SU-DHL-6 (cell line): ENCODE measurements at regions not wholly inside any gene's neighbourhood (a gene's known extent, or its start where the extent isn't known, plus 50 kb on each side); places are given as distances from the start of the nearest gene placed in this dataset.

Experiments
- H2AFZ ChIP-seq: fragments of 200-600 bp; sonication (generic); 2 replicates; pipeline ENCODE4 v1.6.1; 2014; ENCODE audit warnings: low read depth, mild to moderate bottlenecking, moderate library complexity, mixed read lengths, antibody characterized with exemption, low read length; ENCODE audit not compliant: severe bottlenecking
- H3F3A ChIP-seq: fragments of 200-600 bp; shearing (Covaris generic); 2 replicates; pipeline ENCODE4 v1.6.0; 2016; ENCODE audit warnings: antibody characterized with exemption, mild to moderate bottlenecking; ENCODE audit not compliant: insufficient read depth
- H3K27ac ChIP-seq: fragments of 200-600 bp; sonication (generic); 2 replicates; pipeline ENCODE4 v1.5.1; 2016; ENCODE audit warnings: low read depth, mild to moderate bottlenecking, low read length, moderate library complexity, mixed read lengths
- H3K27me3 ChIP-seq: fragments of 200-600 bp; sonication (generic), shearing (Covaris generic); 2 replicates; pipeline ENCODE4 v1.6.0; 2014; ENCODE audit warnings: mild to moderate bottlenecking, low read length
- H3K36me3 ChIP-seq: fragments of 200-600 bp; sonication (generic); 2 replicates; pipeline ENCODE4 v1.6.1; 2014; ENCODE audit warnings: mild to moderate bottlenecking, low read length, mixed read lengths
- H3K4me2 ChIP-seq: fragments of 300-600, 200-600 bp; shearing (Covaris generic), sonication (generic); 2 replicates; pipeline ENCODE4 v1.6.0; 2014; ENCODE audit warnings: low read length, low read depth, mild to moderate bottlenecking; ENCODE audit not compliant: poor library complexity, severe bottlenecking
- H3K4me3 ChIP-seq: fragments of 200-600 bp; sonication (generic); 2 replicates; pipeline ENCODE4 v1.5.1; 2014; ENCODE audit warnings: antibody characterized with exemption, low read length, mild to moderate bottlenecking, mixed read lengths; ENCODE audit not compliant: insufficient read depth, poor library complexity, severe bottlenecking
- H3K79me2 ChIP-seq: fragments of 200-600 bp; sonication (generic); 2 replicates; pipeline ENCODE4 v1.6.1; 2014; ENCODE audit warnings: mild to moderate bottlenecking, low read length, moderate library complexity; ENCODE audit not compliant: insufficient read depth
- H3K9ac ChIP-seq: fragments of 200-600 bp; sonication (generic); 2 replicates; pipeline ENCODE4 v1.7.0; 2014; ENCODE audit warnings: mild to moderate bottlenecking, low read length
- H3K9me2 ChIP-seq: fragments of 200-600 bp; sonication (generic); replicated peaks from 2 replicates; pipeline ENCODE4 v1.6.1; 2014; ENCODE audit warnings: low read length; ENCODE audit not compliant: insufficient read depth
- H3K9me3 ChIP-seq: fragments of 200-600 bp; sonication (generic); 2 replicates; pipeline ENCODE4 v1.6.1; 2014; ENCODE audit warnings: low read length, mixed read lengths; ENCODE audit not compliant: insufficient read depth
- H4K20me1 ChIP-seq: fragments of 200-600 bp; sonication (generic); 2 replicates; pipeline ENCODE4 v1.6.1; 2014; ENCODE audit warnings: low read depth, mild to moderate bottlenecking, antibody characterized with exemption, low read length, moderate library complexity, mixed read lengths
- EZH2phosphoT487 ChIP-seq: fragments of 200-600 bp; sonication (generic), shearing (Covaris generic); conservative IDR thresholded peaks from 2 replicates; pipeline ENCODE4 v1.6.1; 2018; ENCODE audit warnings: mild to moderate bottlenecking, antibody characterized with exemption, low read length, moderate library complexity, mixed read lengths
- TF ChIP-seq, protein P1 (sequence below): fragments of 200-600 bp; sonication (generic); IDR thresholded peaks from one replicate; pipeline ENCODE4 v1.5.1; 2017; ENCODE audit warnings: antibody characterized with exemption, mild to moderate bottlenecking, low read length, moderate library complexity; ENCODE audit not compliant: insufficient read depth, poor library complexity, severe bottlenecking

DNA sequence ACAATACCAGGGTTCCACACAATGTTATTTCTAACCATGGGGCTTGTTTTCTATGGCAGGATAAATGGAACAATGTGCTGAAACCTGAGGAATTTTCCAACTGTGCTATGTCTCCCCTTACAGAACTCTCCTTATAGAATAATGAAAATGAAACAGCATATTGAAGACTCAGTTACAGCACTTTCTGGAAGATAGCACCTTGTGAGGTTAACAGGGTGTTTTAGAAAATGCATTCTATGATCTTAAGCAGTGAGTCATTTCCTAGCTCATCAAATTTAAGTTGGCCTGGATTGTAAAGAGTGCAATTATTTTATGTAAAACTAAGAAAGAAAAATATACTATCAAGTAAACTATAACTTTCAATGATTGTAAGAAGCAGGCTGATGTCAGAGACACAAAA, 60.1 kb upstream of the CNTN1 start:
- 0 out of 2 replicates have a peak, but pooled peaks cover 3% of the 10 kb centered on the region for H3K27me3 ChIP-seq
- TF ChIP-seq EZH2phosphoT487 = no peak
- TF ChIP-seq, protein P1, sequence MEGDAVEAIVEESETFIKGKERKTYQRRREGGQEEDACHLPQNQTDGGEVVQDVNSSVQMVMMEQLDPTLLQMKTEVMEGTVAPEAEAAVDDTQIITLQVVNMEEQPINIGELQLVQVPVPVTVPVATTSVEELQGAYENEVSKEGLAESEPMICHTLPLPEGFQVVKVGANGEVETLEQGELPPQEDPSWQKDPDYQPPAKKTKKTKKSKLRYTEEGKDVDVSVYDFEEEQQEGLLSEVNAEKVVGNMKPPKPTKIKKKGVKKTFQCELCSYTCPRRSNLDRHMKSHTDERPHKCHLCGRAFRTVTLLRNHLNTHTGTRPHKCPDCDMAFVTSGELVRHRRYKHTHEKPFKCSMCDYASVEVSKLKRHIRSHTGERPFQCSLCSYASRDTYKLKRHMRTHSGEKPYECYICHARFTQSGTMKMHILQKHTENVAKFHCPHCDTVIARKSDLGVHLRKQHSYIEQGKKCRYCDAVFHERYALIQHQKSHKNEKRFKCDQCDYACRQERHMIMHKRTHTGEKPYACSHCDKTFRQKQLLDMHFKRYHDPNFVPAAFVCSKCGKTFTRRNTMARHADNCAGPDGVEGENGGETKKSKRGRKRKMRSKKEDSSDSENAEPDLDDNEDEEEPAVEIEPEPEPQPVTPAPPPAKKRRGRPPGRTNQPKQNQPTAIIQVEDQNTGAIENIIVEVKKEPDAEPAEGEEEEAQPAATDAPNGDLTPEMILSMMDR = no peak
- H3K9me3 ChIP-seq = no peaks in the 10 kb centered on the region
- H3K79me2 ChIP-seq = no peaks in the 10 kb centered on the region
- H3K36me3 ChIP-seq = no peaks in the 10 kb centered on the region
- H2AFZ ChIP-seq = no peak overlapping the region
- no peak overlapping the region for H3K9ac ChIP-seq
- no peaks in the 10 kb centered on the region for H3F3A ChIP-seq
- H3K4me2 ChIP-seq = no peak overlapping the region
- H4K20me1 ChIP-seq = no peaks in the 10 kb centered on the region
- H3K9me2 ChIP-seq = no peaks in the 10 kb centered on the region
- no peak overlapping the region for H3K4me3 ChIP-seq
- H3K27ac ChIP-seq = no peak overlapping the region

DNA sequence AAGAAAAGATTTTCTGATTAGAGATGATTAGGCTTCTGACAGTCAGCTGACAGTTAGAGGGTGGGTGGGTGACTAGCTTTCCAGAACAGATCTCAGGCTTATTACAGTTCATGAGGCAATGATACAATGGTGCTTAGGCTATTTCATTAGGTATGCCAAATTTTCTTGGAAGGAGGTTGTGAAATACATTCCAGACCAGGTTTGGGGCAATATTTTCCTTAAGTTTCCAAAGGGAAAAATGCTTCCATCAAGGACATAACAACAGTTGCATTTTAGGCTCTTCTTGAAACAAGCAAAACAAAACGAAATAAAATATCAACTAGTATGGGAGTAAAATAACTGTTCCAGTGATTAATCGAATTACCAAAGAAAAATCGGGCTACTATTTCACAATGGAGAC, 59.3 kb upstream of the CNTN1 start:
- 0 out of 2 replicates have a peak, but pooled peaks cover 3% of the 10 kb centered on the region for H3K27me3 ChIP-seq
- no peaks in the 10 kb centered on the region for H3K36me3 ChIP-seq
- no peak overlapping the region for H3K4me2 ChIP-seq
- H3K79me2 ChIP-seq = no peaks in the 10 kb centered on the region
- no peaks in the 10 kb centered on the region for H3K9me3 ChIP-seq
- TF ChIP-seq, protein P1 = no peak
- no peak for TF ChIP-seq EZH2phosphoT487
- no peak overlapping the region for H3K9ac ChIP-seq
- no peak overlapping the region for H3K27ac ChIP-seq
- no peak overlapping the region for H2AFZ ChIP-seq
- no peak overlapping the region for H3K4me3 ChIP-seq
- no peaks in the 10 kb centered on the region for H4K20me1 ChIP-seq
- no peaks in the 10 kb centered on the region for H3K9me2 ChIP-seq
- H3F3A ChIP-seq = no peaks in the 10 kb centered on the region

DNA sequence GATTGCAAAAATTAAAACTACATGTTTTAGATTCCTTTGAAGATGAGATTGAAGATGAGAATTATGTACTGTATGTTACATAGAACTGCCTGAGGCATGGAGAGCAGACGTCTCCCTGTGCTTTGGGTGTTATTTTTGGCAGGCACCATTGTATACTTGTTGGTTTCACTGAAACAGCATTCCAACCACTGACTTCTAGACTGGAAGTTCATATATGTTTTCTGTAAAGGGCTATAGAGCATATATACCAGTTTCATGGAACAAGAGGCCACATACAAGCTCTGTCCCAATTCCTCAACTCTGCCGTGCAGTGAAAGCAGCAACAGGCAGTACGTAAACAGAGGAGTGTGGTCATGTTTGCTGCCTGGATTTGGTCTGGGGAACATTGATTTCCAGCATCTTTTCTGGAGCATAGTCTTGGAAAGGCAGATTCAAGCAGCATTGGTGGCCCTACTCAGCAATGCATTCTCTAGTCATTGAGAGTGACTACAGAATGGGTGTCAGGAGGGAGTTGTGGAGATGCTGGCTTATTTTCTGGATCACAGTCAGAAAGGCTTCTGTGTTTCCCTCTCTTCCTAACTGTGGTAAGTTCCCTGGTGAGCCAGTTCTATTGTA, 57.6 kb upstream of the CNTN1 start:
- H3K9me2 ChIP-seq = no peaks in the 10 kb centered on the region
- no peak for TF ChIP-seq EZH2phosphoT487
- TF ChIP-seq, protein P1 = no peak
- no peak overlapping the region for H3K27ac ChIP-seq
- no peaks in the 10 kb centered on the region for H3K79me2 ChIP-seq
- H3K9ac ChIP-seq = no peak overlapping the region
- no peak overlapping the region for H2AFZ ChIP-seq
- H4K20me1 ChIP-seq = no peaks in the 10 kb centered on the region
- no peaks in the 10 kb centered on the region for H3F3A ChIP-seq
- H3K9me3 ChIP-seq = no peaks in the 10 kb centered on the region
- no peaks in the 10 kb centered on the region for H3K36me3 ChIP-seq
- no peaks in the 10 kb centered on the region for H3K27me3 ChIP-seq
- no peak overlapping the region for H3K4me3 ChIP-seq
- H3K4me2 ChIP-seq = no peak overlapping the region
